ENCODE measurements at regions not wholly inside any gene's neighbourhood (a gene's known extent, or its start where the extent isn't known, plus 50 kb on each side); places are given as distances from the start of the nearest gene placed in this dataset.
"Not testable (repeated sequence)": the region's sequence is repeated elsewhere in the genome, so short reads cannot be mapped to it uniquely, and the experiment has no call there.

DNA sequence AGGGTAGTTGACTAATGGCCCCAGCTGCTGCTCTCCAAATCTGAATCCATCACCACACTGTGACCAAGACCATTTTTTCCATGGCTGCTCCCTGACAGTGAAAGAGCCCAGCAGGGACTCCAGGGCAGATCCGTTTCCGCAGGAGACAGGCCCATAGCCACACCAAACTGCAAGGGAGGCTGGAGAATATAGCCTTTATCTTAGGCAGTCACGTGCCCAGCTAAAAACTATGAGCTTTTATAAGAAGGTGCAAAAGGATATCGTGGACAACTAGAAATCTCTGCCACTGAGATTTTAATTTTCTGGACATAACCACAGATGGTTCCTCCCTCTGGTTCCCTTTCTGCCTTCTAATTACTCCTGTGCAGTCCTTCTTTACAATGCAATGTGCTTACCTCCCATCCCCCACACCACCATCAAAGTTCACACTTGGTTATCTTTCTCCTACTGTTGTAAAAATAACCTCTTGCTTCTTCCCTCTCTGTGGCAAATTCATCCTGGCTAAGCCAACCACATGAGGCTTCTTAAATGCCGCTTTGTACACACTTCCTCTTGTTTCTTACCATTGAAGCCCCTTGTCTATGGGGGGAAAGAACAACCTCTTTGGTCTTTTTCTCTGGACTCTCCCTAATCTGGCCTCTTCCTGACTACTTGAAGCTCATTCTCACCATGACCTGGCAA, 233.7 kb downstream of the SHQ1 start:
- H3K9me3 ChIP-seq, result no peaks in the 10 kb centered on the region
- H3K27me3 ChIP-seq, result no peaks in the 10 kb centered on the region
- no peak overlapping the region for H3K4me3 ChIP-seq
- H3K36me3 ChIP-seq, result no peaks in the 10 kb centered on the region
- no peak for DNase-seq

DNA sequence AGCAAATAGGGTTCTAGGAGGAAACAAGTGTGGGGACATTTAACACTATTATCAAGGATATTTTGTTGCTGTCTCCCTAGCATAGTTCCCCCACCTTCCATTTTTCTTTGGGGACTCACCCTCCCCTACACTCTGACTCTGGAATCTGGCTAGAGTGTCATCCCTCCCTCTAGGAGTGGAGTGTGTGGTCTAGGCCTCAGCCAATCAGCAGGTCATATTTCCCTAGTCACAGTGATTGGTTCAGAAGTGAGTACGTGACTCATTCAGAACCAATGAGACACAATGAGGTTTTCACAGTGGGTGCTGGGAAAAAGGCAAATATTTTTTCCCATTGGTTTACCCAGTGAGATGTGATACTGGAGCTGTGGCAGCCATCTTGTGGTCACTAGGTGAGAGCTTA, 234.4 kb downstream of the SHQ1 start:
- no peak for DNase-seq
- Histone ChIP-seq H3K27me3 (no peaks in the 10 kb centered on the region), H3K36me3 (no peaks in the 10 kb centered on the region), H3K9me3 (no peaks in the 10 kb centered on the region), H3K4me3 (no peak overlapping the region)

DNA sequence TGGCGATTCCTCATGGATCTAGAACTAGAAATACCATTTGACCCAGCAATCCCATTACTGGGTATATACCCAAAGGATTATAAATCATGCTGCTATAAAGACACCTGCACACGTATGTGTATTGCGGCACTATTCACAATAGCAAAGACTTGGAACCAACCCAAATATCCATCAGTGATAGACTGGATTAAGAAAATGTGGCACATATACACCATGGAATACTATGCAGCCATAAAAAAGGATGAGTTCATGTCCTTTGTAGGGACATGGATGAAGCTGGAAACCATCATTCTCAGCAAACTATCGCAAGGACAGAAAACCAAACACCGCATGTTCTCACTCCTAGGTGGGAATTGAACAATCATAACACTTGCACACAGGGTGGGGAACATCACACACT, 239.1 kb downstream of the SHQ1 start:
- DNase-seq, H3K4me3 ChIP-seq: not testable (repeated sequence)

DNA sequence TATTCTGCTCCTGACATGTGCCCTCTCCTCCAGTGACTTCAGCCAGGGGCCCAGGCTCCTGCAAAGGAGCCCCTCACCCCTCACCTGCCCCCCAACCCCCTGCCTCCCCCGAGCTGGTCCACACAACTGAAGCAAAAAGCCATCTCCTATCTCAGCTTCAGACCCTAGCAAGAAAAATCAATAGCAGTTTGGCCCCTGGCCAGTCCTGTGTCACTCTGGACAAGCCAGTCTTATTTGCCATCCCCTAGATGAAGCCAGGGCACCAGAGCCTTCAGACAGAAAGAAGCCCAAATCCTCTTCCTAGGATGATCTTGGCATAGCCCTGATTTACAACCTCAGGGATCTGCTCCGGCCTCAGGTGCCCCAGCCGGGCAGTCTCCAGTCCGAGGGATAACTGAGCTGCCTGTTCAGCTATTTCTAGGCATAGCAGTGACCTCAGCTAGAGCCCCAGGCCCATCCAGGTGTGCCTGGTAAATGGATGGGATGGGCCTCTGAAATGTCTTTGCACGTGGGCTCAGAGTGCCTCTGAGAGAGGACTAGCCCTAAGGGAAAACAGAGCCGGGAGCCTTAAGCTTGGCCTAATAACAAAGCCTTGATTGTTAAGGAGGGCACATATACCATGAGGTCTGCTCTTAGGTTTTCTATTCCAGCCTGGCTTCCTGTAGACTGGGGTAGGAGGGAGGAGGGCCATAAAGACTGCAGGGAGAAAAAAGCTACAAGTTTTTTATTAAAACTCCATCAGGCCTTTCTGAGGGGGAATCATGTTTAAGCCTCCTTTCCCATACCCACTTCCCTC, 242.0 kb downstream of the SHQ1 start:
- Histone ChIP-seq H3K9me3 (no peaks in the 10 kb centered on the region), H3K36me3 (no peaks in the 10 kb centered on the region)

More for the DNA sequence above, 239.1 kb downstream of the SHQ1 start:
- not testable (repeated sequence) for H3K9me3 ChIP-seq, H3K36me3 ChIP-seq, H3K27me3 ChIP-seq

DNA sequence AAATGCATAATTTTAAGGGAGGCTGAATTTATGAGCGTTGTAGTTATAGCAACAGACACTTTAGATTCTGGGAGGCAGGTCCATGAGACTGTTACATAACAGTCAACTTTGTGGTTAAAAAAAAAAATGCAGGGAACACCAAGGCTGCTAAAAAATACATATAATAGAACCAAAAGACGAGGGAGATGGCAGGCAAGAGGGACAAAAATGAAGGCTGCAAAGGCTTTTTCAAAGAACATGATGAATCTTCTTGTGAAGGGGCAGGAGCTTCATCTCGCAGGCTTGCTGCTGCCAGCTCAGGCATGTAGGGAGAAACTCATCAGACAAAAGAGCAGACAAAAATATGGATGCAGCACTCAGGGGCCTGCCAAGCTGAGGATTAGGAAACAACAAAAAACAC, 243.9 kb downstream of the SHQ1 start:
- Histone ChIP-seq H3K36me3 (no peaks in the 10 kb centered on the region), H3K9me3 (no peaks in the 10 kb centered on the region), H3K27me3 (no peaks in the 10 kb centered on the region), H3K4me3 (no peak overlapping the region)
- DNase-seq, result no peak

More for the DNA sequence above, 242.0 kb downstream of the SHQ1 start:
- no peak for DNase-seq
- H3K4me3 ChIP-seq, result no peak overlapping the region
- no peaks in the 10 kb centered on the region for H3K27me3 ChIP-seq

DNA sequence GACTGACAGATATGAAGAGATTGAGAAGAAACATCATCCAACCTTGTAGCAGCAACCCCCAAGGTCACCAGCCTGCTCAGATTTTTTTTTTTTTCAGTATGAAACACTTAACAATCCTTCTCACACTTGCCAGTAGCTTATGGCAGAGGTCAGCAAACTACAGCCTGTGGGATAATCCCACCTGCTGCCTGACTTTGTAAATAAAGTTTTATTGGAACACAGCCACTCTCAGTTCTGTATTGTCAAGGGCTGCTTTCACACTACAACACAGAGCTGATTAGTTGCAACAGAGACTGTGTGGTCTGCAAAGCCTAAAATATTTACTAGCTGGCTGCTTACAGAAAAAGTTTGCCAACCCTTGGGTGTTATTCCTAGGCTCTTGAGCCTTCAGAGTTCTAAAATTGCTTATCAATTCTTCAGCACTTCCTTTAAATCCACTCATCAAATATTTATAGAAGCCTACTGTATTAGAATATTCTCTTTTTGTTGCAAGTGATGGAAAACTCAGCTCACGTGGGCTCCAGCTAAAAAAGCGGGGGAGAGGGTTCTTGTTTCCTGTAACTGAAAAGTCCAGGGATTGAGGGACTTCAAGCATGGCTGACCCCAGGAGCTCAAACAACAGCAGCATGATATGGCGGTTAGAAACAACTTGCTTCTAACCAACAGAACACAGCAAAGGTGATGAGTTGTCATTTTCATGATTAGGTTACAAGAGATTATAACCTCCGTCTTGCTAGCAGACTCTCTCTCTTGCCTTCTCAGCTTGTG, 246.1 kb downstream of the SHQ1 start:
- H3K27me3 ChIP-seq, result no peaks in the 10 kb centered on the region
- H3K9me3 ChIP-seq, result no peaks in the 10 kb centered on the region
- H3K36me3 ChIP-seq, result no peaks in the 10 kb centered on the region
- DNase-seq, result no peak
- H3K4me3 ChIP-seq, result no peak overlapping the region

DNA sequence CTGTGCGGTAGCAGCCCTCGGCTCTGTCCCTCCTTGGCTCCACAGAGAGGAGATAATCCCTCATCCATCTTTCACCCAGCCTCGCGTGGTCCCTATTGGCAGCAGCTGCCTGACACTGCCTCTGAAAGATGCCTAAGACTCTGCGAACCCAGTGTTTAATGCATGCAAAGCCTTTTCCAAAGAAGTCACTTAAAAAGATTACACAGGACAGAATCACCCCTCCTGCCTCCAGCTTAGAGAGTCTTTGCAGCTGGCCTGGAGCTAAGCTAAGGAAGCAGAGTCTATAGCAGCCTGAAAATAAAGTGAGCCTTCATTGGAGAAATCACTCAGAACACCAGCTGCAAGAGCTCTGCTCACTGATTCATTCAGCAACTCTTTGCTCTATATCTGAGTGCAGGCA, 247.2 kb downstream of the SHQ1 start:
- no peak overlapping the region for H3K4me3 ChIP-seq
- no peak for DNase-seq
- no peaks in the 10 kb centered on the region for H3K27me3 ChIP-seq
- H3K9me3 ChIP-seq, result no peaks in the 10 kb centered on the region
- H3K36me3 ChIP-seq, result no peaks in the 10 kb centered on the region

DNA sequence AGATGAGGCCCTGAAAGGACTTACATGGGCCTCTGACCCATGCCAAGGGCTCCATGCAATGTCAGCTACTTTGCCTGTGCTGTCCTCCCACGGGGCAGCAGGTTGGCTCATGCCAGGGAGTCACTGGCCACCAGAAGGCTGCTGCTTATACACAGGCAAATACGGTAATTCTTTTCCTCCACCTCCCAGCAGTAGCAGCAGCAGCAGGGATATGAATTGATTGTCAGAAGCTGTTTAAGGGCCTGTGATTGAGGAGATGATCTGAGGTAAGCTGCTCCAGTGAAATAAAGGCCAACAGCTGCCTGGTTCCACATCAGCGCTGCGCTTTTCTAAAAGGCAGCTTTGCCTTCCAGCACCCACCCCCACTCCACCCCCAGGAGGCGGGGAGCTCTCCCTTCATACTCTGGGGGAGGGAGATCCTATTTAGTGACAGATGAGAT, 250.5 kb downstream of the SHQ1 start:
- DNase-seq, result no peak
- no peaks in the 10 kb centered on the region for H3K27me3 ChIP-seq
- no peaks in the 10 kb centered on the region for H3K9me3 ChIP-seq
- no peaks in the 10 kb centered on the region for H3K36me3 ChIP-seq
- no peak overlapping the region for H3K4me3 ChIP-seq

DNA sequence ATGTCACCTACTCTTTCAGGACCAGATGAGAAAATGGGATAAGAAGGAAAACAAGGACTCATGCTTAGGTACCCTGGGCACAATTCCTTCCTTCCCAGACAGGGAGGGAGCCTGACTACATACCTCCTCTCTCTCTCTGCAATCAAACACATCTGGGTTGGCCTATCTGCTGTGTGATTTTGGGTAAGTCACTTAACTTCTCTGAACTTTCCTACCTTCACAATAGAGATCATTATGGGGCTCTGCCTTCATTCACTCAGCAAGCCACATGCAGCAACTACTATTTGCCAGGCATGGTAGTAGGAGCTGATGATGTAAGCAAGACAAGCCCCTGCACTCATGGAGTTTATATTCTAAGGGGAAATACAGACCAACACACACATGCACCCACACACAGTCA, 251.2 kb downstream of the SHQ1 start:
- no peaks in the 10 kb centered on the region for H3K36me3 ChIP-seq
- H3K27me3 ChIP-seq, result no peaks in the 10 kb centered on the region
- H3K9me3 ChIP-seq, result no peaks in the 10 kb centered on the region
- DNase-seq, result no peak
- H3K4me3 ChIP-seq, result no peak overlapping the region

DNA sequence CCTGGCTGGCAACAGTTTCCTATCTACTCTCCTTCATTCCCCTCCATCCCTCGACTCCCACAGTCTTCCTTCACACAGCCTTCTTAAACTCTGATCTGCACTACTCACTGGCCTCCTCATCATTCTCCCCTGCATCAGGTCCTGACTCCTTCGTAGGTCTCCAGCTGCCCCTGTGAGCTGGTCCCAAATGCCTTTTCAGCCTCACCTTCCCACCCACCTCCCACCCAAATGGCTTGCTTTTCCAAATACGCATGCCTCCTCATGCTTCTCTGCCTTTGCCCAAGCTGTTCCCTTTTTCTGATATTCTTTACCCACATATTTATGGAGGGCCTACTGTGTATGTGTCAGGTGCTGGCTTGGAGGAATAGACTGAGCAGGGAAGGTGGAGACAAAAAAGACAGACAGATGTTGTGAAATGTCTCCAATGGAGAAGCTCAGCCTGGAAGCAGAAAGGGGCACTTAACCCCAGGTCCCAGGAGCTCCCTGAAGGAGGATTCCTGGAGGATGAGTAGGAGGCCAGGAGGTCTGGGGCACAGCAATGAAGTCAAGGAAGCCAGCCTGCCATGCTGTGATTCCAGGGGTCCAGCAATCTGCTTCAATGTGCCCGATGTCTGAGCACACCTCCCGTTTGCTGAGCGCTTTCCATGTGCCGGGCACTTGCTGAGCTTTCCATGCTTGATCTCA, 252.2 kb downstream of the SHQ1 start:
- Histone ChIP-seq H3K9me3 (no peaks in the 10 kb centered on the region), H3K4me3 (no peak overlapping the region), H3K36me3 (no peaks in the 10 kb centered on the region), H3K27me3 (no peaks in the 10 kb centered on the region)
- DNase-seq, result no peak

DNA sequence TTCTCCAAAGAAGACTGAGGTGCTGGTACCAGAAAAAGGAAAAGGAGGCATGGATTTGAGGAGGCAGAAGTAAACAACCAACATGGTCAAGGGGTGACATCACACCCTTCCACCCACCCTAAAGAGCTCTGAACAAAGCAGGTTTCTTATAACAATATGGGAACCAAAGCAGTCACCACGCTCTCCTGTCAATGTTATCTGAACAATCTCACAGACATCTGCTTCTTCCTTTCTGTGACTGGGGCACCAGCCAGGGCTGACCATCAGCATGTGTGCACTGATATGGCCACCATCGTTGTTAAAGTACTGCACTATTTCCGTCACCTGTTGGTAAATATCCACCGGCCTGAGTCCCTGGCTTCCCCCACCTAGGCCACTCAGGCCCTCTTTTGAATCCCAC, 252.9 kb downstream of the SHQ1 start:
- no peaks in the 10 kb centered on the region for H3K9me3 ChIP-seq
- H3K4me3 ChIP-seq, result no peak overlapping the region
- no peaks in the 10 kb centered on the region for H3K36me3 ChIP-seq
- H3K27me3 ChIP-seq, result no peaks in the 10 kb centered on the region
- no peak for DNase-seq

DNA sequence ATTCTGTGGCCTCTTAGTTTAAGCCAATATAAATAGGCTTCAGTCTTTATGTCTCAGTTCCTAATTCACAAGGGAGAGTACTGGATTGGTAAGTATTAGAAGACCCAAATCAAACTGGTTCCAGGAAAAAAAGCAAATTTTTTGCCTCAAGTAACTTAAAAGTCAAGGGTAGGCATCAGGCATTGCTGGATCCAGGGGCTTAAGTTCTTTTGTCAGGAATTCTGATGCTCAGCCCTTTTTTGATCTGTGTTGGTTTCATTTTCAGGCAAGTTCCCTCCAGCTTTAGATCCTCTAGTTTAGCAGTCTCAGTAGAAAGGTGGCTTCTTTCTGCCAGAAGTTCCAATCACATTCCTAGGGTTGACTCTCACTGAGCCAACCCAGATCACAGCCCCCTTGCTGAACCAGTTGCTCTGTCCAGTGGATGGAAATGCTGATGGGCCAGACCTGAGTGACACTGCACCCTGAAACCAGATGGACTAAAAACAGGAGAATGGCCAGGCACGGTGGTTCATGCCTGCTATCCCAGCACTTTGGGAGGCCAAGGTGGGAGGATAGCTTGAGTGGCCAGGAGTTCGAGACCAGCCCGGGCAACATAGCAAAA, 253.5 kb downstream of the SHQ1 start:
- DNase-seq, result no peak
- Histone ChIP-seq H3K27me3 (no peaks in the 10 kb centered on the region), H3K9me3 (no peaks in the 10 kb centered on the region), H3K36me3 (no peaks in the 10 kb centered on the region), H3K4me3 (no peak overlapping the region)

DNA sequence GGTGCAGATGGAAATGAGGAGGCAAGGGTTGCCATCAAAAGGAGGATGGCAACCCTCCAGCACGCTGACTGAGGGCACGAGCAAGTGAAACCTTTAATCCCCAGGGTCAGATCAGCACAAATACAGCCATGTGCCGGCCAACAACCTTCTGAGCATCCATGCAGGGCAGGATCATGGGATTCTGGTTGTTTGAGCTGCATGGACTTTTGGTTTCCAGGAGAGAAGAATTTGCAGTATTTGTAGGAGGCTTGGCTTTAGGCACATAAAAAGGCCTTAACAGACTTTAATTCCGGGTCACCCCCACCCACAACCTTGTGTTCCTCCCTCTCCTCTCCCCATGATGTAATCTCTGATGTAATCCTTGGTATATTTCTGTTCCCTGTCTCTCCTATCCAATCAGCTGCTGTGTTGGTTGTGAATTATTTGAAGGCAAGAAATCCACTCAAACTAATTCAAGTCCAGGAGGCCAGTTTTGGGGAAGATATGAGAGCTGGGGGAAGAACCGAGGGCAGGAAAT, 254.3 kb downstream of the SHQ1 start:
- Histone ChIP-seq H3K36me3 (no peaks in the 10 kb centered on the region), H3K9me3 (no peaks in the 10 kb centered on the region), H3K4me3 (no peak overlapping the region), H3K27me3 (no peaks in the 10 kb centered on the region)
- DNase-seq, result no peak

DNA sequence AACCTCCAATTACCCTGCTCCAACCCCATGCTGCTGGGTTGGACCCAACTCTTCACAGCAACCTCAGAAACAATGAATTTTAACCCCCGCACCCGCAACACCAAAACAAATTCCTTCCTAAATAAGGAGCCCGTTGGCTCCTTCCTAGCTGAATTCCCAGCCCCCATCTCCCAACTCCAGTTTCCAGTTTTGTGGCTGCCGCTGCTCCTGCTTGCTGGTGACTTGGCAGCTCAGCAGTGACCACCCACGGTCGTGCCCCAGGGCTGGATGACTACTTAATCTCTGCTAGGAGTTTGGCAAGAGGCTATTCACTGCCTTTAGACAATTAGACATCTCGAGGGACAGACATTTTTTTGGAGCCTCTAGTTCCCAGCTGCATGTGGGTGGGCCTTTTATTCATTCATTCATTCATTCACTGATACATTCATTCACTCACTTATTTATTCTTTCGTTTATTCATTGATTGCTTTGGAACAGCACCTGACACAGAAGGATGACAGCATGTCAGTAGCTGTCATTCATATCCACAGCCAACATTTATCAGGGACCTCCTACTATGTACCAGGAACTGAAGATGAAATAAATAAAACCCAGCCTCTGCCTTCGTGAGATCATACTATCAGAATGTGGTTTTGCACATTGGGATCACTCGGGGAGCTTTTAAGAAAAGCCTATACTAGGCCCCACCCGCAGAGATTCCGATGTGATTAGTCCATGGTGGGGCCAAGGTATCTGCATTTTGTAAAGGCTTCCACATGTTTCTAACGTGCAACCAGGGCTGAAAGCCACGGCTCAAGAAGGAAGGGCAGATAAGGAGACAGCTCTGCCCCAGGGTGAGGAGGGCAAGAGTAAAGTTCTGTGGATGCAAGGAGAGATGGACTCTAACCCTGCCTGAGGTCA, 256.5 kb downstream of the SHQ1 start:
- H3K4me3 ChIP-seq, result no peak overlapping the region
- H3K27me3 ChIP-seq, result no peaks in the 10 kb centered on the region
- DNase-seq, result peak; percentile 94
- no peaks in the 10 kb centered on the region for H3K9me3 ChIP-seq
- no peaks in the 10 kb centered on the region for H3K36me3 ChIP-seq

DNA sequence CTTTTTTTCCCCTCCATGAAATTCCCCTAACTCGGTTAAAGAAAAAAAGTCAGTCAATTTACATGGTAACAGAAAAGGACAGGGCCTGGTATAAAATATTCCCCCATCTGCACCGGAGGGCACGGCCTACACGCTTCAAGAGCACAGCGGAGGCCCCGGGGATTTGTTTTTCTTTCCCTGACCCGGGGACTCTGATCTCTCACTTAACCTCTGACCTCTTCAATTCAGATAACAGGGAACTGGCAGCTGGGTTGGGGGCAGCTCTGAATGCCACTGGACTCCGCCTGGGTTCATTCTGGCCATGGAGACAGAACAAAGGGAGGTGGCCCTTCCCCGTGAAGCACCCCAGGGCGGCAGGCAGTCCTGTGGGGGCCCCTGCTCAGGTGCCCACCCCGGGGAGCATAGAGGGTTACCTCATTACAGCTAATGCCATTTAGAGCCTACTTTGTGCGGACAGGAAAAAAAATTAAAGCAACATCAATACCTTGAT, 257.5 kb downstream of the SHQ1 start:
- Histone ChIP-seq H3K4me3 (no peak overlapping the region), H3K27me3 (no peaks in the 10 kb centered on the region), H3K36me3 (no peaks in the 10 kb centered on the region), H3K9me3 (no peaks in the 10 kb centered on the region)
- DNase-seq, result no peak
